GM12891 (cell line): ENCODE measurements at regions not wholly inside any gene's neighbourhood (a gene's known extent, or its start where the extent isn't known, plus 50 kb on each side); places are given as distances from the start of the nearest gene placed in this dataset.

Source experiments
- PAX5 ChIP-seq: IDR thresholded peaks from 2 replicates; pipeline ENCODE4 v1.6.1; 2011; ENCODE audit warnings: low read length, moderate library complexity, mild to moderate bottlenecking; ENCODE audit not compliant: insufficient read depth, severe bottlenecking
- POLR2A ChIP-seq: IDR thresholded peaks from 2 replicates; pipeline ENCODE4 v1.6.1; 2011; ENCODE audit warnings: low read depth, low read length, control low read depth
- POLR2AphosphoS5 ChIP-seq: IDR thresholded peaks from 2 replicates; pipeline ENCODE4 v1.6.1; 2011; ENCODE audit warnings: low read depth, low read length, control low read depth
- TAF1 ChIP-seq: IDR thresholded peaks from 2 replicates; pipeline ENCODE4 v1.6.1; 2011; ENCODE audit warnings: low read depth, low read length, control low read depth

- TF ChIP-seq POLR2AphosphoS5 (no peak), TAF1 (no peak), POLR2A (no peak), PAX5 (no peak)
Observed at GRCh38 chr12:88969127-88969526, 383.2 kb downstream of the DUSP6 start.
